ENCODE measurements at regions not wholly inside any gene's neighbourhood (a gene's known extent, or its start where the extent isn't known, plus 50 kb on each side); places are given as distances from the start of the nearest gene placed in this dataset.

GRCh38 chr5:154534457-154535050 is 56.5 kb upstream of the HAND1 start:
- Histone ChIP-seq H3K4me1 (no peaks in the 10 kb centered on the region), H3K27me3 (replicated peaks in 1 of 7) (peaks cover 0 to 51% (median 0%) of the 10 kb centered on the region in 7 donors), H3K9me3 (peaks cover 0 to 4% (median 0%) of the 10 kb centered on the region in 8 donors), H3K4me3 (no peak overlapping the region), H3K27ac (no peak overlapping the region), H3K36me3 (no peaks in the 10 kb centered on the region)
- DNase-seq: no peak
- intact Hi-C loops (cut with DNase I; ENCODE audit: low total_unique reads): no loop called here
- TF ChIP-seq POLR2AphosphoS5 (IDR thresholded peaks at IDR 0.05): no peak
- TF ChIP-seq, protein P1, sequence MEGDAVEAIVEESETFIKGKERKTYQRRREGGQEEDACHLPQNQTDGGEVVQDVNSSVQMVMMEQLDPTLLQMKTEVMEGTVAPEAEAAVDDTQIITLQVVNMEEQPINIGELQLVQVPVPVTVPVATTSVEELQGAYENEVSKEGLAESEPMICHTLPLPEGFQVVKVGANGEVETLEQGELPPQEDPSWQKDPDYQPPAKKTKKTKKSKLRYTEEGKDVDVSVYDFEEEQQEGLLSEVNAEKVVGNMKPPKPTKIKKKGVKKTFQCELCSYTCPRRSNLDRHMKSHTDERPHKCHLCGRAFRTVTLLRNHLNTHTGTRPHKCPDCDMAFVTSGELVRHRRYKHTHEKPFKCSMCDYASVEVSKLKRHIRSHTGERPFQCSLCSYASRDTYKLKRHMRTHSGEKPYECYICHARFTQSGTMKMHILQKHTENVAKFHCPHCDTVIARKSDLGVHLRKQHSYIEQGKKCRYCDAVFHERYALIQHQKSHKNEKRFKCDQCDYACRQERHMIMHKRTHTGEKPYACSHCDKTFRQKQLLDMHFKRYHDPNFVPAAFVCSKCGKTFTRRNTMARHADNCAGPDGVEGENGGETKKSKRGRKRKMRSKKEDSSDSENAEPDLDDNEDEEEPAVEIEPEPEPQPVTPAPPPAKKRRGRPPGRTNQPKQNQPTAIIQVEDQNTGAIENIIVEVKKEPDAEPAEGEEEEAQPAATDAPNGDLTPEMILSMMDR (IDR thresholded peaks at IDR 0.05 in 8 of 11, conservative IDR thresholded peaks at IDR 0.05 in 3 of 11): no peak
- no peak for TF ChIP-seq POLR2A (IDR thresholded peaks at IDR 0.05)
- WGBS, 5 donors: 70 to 82% (median 77%) methylated on average over 12 of the region's 12 CpGs

- H3K4me1 ChIP-seq: no peaks in the 10 kb centered on the region
- H3K27ac ChIP-seq: no peak overlapping the region
- TF ChIP-seq POLR2A (IDR thresholded peaks at IDR 0.05): no peak
- no peak for TF ChIP-seq POLR2AphosphoS5 (IDR thresholded peaks at IDR 0.05)
- TF ChIP-seq, protein P1 (IDR thresholded peaks at IDR 0.05 in 8 of 11, conservative IDR thresholded peaks at IDR 0.05 in 3 of 11): no peak
- H3K9me3 ChIP-seq: peaks cover 0 to 4% (median 0%) of the 10 kb centered on the region in 8 donors
- WGBS, 5 donors: 91 to 98% (median 95%) methylated on average over 1 of the region's 1 CpG
- intact Hi-C loops (cut with DNase I; ENCODE audit: low total_unique reads): no loop called here
- H3K27me3 ChIP-seq (replicated peaks in 1 of 7): peaks cover 0 to 41% (median 0%) of the 10 kb centered on the region in 7 donors
- no peak for DNase-seq
- H3K36me3 ChIP-seq: no peaks in the 10 kb centered on the region
- no peak overlapping the region for H3K4me3 ChIP-seq
Measured at GRCh38 chr5:154529282-154529681, 51.3 kb upstream of the HAND1 start.

DNA sequence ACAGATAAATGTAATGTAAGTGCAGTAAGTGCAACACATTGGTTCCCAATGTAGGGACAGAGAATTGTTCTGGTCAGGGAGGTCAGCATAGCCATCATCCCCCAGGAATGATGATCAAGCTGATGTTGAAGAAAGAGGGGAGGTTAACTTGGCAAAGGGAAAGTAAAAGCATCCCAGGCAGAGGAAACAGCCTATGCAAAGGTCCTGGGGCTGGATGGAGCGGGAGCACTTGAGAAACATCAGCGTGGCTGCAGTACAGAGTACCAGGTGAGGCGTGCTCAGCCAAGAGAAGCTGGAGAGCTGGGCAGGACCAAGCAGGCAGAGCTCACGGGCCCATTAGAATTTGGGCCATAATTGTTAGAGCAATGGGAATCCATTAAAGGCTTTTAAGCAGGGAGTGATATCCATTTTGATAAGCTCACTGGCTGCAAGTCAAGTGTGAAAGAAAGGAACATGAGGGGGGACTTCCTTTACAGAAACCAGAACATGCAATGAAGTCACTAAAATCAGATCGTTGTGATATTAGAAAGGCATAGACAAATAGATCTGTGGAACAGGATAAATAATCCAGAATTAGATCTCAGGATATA is 50.1 kb upstream of the HAND1 start:
- no peak for DNase-seq
- H3K4me3 ChIP-seq: no peak overlapping the region
- intact Hi-C loops (cut with DNase I; ENCODE audit: low total_unique reads): no loop called here
- H3K36me3 ChIP-seq: no peaks in the 10 kb centered on the region
- no peaks in the 10 kb centered on the region for H3K4me1 ChIP-seq
- 79 to 87% (median 80%) methylated on average over 5 of the region's 5 CpGs for whole genome bisulfite sequencing, 5 donors
- H3K27me3 ChIP-seq (replicated peaks in 1 of 7): peaks cover 0 to 33% (median 0%) of the 10 kb centered on the region in 7 donors
- H3K9me3 ChIP-seq: peaks cover 0 to 3% (median 0%) of the 10 kb centered on the region in 8 donors
- H3K27ac ChIP-seq: no peak overlapping the region
- TF ChIP-seq POLR2AphosphoS5 (IDR thresholded peaks at IDR 0.05): no peak
- TF ChIP-seq, protein P1 (IDR thresholded peaks at IDR 0.05 in 8 of 11, conservative IDR thresholded peaks at IDR 0.05 in 3 of 11): no peak
- TF ChIP-seq POLR2A (IDR thresholded peaks at IDR 0.05): no peak

Small RNAs in the stretch of these regions (microRNA-seq; reads per million reads assigned to microRNA genes)
- 0 reads per million in 3 donors for gene MIR1303
- gene MIR3141: 0 reads per million in 3 donors

Small RNAs in the stretch of these regions (small RNA-seq; reads per million reads assigned to genes)
- gene MIR1303 (0 reads per million in 4 donors), gene MIR3141 (0 reads per million in 4 donors)

Measured in spleen (tissue), 11 donors.